A549 (cell line): ENCODE measurements at regions not wholly inside any gene's neighbourhood (a gene's known extent, or its start where the extent isn't known, plus 50 kb on each side); places are given as distances from the start of the nearest gene placed in this dataset.

Experiments used
- ATAC-seq, 2 experiments: fragments of 200-7000 bp in 1 of 2; fragments of >200 bp in 1 of 2; cut with Nextera tagmentation in 1 of 2; cut with Tn5 transposase in 1 of 2; 3 replicates each; pipeline versions ENCODE4 v1.8.0 to v1.9.1; 2018 to 2020; ENCODE audit warnings: mild to moderate bottlenecking in 1 of 2, moderate library complexity in 1 of 2
- CTCF ChIA-PET: fragments of 300-600 bp; sonication (Branson Sonifier 250); formaldehyde crosslinking; extraction: SDS; loops from one replicate; lab custom pipeline; 2021; ENCODE audit warnings: antibody characterized with exemption, inconsistent platforms; lab: Yijun Ruan, JAX
- POLR2A ChIA-PET: fragments of 350-600 bp; formaldehyde crosslinking; extraction: SDS; loops from one replicate; lab custom pipeline; 2021; ENCODE audit warnings: antibody characterized with exemption, inconsistent platforms; lab: Yijun Ruan, JAX
- DNase-seq, 2 experiments: peaks; one replicate each; pipeline versions ENCODE4 v3.0.0 to v3.0.0-alpha.2; 2011 to 2016; ENCODE audit warnings: low read depth in 1 of 2, low spot score in 1 of 2
- FAIRE-seq: peaks from 2 replicates; lab custom pipeline; 2011; peaks lifted over from hg19 to GRCh38; lab: Jason Lieb, UNC
- H3K27ac ChIP-seq, 2 experiments: fragments of >200 bp; sonication (Bioruptor Twin); formaldehyde crosslinking; 3 replicates each; pipeline ENCODE4 v1.5.1; 2016 to 2017
- H3K4me1 ChIP-seq: fragments of >200 bp; sonication (Bioruptor Twin); formaldehyde crosslinking; 3 replicates; pipeline ENCODE4 v1.6.1; 2016
- H3K4me2 ChIP-seq: fragments of >200 bp; sonication (Bioruptor Twin); formaldehyde crosslinking; 3 replicates; pipeline ENCODE4 v1.6.1; 2016
- H3K4me3 ChIP-seq: fragments of >200 bp; sonication (Bioruptor Twin); formaldehyde crosslinking; 3 replicates; pipeline ENCODE4 v1.5.1; 2016
- H3K9me3 ChIP-seq: fragments of >200 bp; sonication (Bioruptor Twin); formaldehyde crosslinking; 3 replicates; pipeline ENCODE4 v1.6.1; 2016
- ATOH8 ChIP-seq: fragments of 250-450 bp; sonication (Bioruptor Pico); IDR thresholded peaks from 2 replicates; pipeline ENCODE4 v1.5.0; 2020; ENCODE audit warnings: low read depth, mild to moderate bottlenecking, moderate library complexity
- BHLHE40 ChIP-seq: IDR thresholded peaks from 2 replicates; pipeline ENCODE4 v1.6.1; 2012; ENCODE audit warnings: low read depth, low read length, inconsistent platforms
- CBX8 ChIP-seq: fragments of 200-600 bp; sonication (generic); IDR thresholded peaks from 2 replicates; pipeline ENCODE4 v1.6.1; 2016
- CHD2 ChIP-seq: fragments of 150-350 bp; IDR thresholded peaks from 2 replicates; pipeline ENCODE4 v1.6.1; 2014; ENCODE audit warnings: low read length; ENCODE audit not compliant: partially characterized antibody
- CHD4 ChIP-seq: fragments of 200-600 bp; sonication (generic); IDR thresholded peaks from 2 replicates; pipeline ENCODE4 v1.6.1; 2016; ENCODE audit warnings: antibody characterized with exemption, mild to moderate bottlenecking, borderline replicate concordance
- CTCF ChIP-seq: fragments of >200 bp; sonication (Bioruptor Twin); formaldehyde crosslinking; IDR thresholded peaks from 3 replicates; pipeline ENCODE4 v1.5.1; 2016
- EHF ChIP-seq: fragments of 250-450 bp; sonication (Bioruptor Pico); IDR thresholded peaks from 2 replicates; pipeline ENCODE4 v1.5.0; 2020; ENCODE audit warnings: mild to moderate bottlenecking
- EHMT2 ChIP-seq: fragments of 200-600 bp; sonication (generic); IDR thresholded peaks from 2 replicates; pipeline ENCODE4 v1.6.1; 2016; ENCODE audit warnings: antibody characterized with exemption, low read depth, mild to moderate bottlenecking, moderate library complexity
- ESRRA ChIP-seq: fragments of 150-350 bp; IDR thresholded peaks from 2 replicates; pipeline ENCODE4 v1.6.1; 2014; ENCODE audit warnings: mild to moderate bottlenecking, low read length, borderline replicate concordance
- FOSB ChIP-seq: fragments of 250-450 bp; sonication (Bioruptor Pico); IDR thresholded peaks from 2 replicates; pipeline ENCODE4 v1.5.0; 2020; ENCODE audit warnings: mild to moderate bottlenecking, moderate library complexity
- FOSL2 ChIP-seq, 2 experiments: fragments of 450-650 bp in 1 of 2; fragments of >200 bp in 1 of 2; sonication (Bioruptor Twin) in 1 of 2; formaldehyde crosslinking; IDR thresholded peaks; 2 replicates each; pipeline versions ENCODE4 v1.5.0 to v1.6.1; 2016 to 2020; ENCODE audit warnings: mild to moderate bottlenecking in 1 of 2, moderate library complexity in 1 of 2
- GATA3 ChIP-seq: IDR thresholded peaks from 2 replicates; pipeline ENCODE4 v1.6.1; 2012; ENCODE audit warnings: borderline replicate concordance
- HDAC2 ChIP-seq: fragments of 200-600 bp; sonication (generic); IDR thresholded peaks from 2 replicates; pipeline ENCODE4 v1.6.1; 2016
- HES2 ChIP-seq: fragments of >200 bp; sonication (Bioruptor Twin); formaldehyde crosslinking; IDR thresholded peaks from 2 replicates; pipeline ENCODE4 v1.6.1; 2016
- HMGXB4 ChIP-seq: fragments of 250-450 bp; sonication (Bioruptor Pico); IDR thresholded peaks from 2 replicates; pipeline ENCODE4 v1.5.0; 2021; ENCODE audit warnings: mild to moderate bottlenecking, moderate library complexity, borderline replicate concordance
- HOXB13 ChIP-seq: fragments of 250-450 bp; sonication (Bioruptor Pico); IDR thresholded peaks from 2 replicates; pipeline ENCODE4 v1.5.0; 2020; ENCODE audit warnings: low read depth, mild to moderate bottlenecking, moderate library complexity
- JUNB ChIP-seq: fragments of >200 bp; sonication (Bioruptor Twin); formaldehyde crosslinking; IDR thresholded peaks from 2 replicates; pipeline ENCODE4 v1.6.1; 2016
- MAFK ChIP-seq: fragments of 450-650 bp; IDR thresholded peaks from 2 replicates; pipeline ENCODE4 v1.6.1; 2014; ENCODE audit not compliant: partially characterized antibody
- MAZ ChIP-seq: fragments of 150-350 bp; IDR thresholded peaks from 2 replicates; pipeline ENCODE4 v1.6.1; 2014; ENCODE audit warnings: antibody characterized with exemption, low read depth, low read length, borderline replicate concordance
- PBX3 ChIP-seq: IDR thresholded peaks from 2 replicates; pipeline ENCODE4 v1.6.1; 2012
- POLR2A ChIP-seq: IDR thresholded peaks from 2 replicates; pipeline ENCODE4 v1.6.1; 2012; ENCODE audit warnings: mild to moderate bottlenecking, low read length
- RAD21 ChIP-seq, 2 experiments: fragments of >200 bp in 1 of 2; sonication (Bioruptor Twin) in 1 of 2; formaldehyde crosslinking in 1 of 2; IDR thresholded peaks in 1 of 2; conservative IDR thresholded peaks in 1 of 2; 2 replicates in 1 of 2; 3 replicates in 1 of 2; pipeline ENCODE4 v1.6.1; 2012 to 2018; ENCODE audit warnings: inconsistent platforms in 1 of 2
- RCOR1 ChIP-seq: fragments of 150-350 bp; IDR thresholded peaks from 2 replicates; pipeline ENCODE4 v1.6.1; 2014; ENCODE audit warnings: antibody characterized with exemption, low read length, low read depth
- SMC3 ChIP-seq: fragments of >200 bp; sonication (Bioruptor Twin); formaldehyde crosslinking; IDR thresholded peaks from 3 replicates; pipeline ENCODE4 v1.6.1; 2018; ENCODE audit warnings: inconsistent platforms
- ZC3H11A ChIP-seq: fragments of 450-650 bp; IDR thresholded peaks from 2 replicates; pipeline ENCODE4 v1.6.1; 2014; ENCODE audit warnings: antibody characterized with exemption, mild to moderate bottlenecking
- ZNF302 ChIP-seq: fragments of 250-450 bp; sonication (Bioruptor Pico); IDR thresholded peaks from 2 replicates; pipeline ENCODE4 v1.9.0; 2021; ENCODE audit warnings: inconsistent platforms, mild to moderate bottlenecking, moderate library complexity
- WGBS: methylation state at CpG from one replicate; pipeline ENCODE4 v1.1.6; 2017; ENCODE audit errors: missing lambda C conversion rate; 5-methylcytosine and 5-hydroxymethylcytosine counted together
- TF ChIP-seq, protein P1 (sequence below): IDR thresholded peaks from 2 replicates; pipeline ENCODE4 v1.6.1; 2012
- TF ChIP-seq, protein P2 (sequence below): IDR thresholded peaks from 2 replicates; pipeline ENCODE4 v1.6.1; 2012; ENCODE audit warnings: low read depth, borderline replicate concordance

DNA sequence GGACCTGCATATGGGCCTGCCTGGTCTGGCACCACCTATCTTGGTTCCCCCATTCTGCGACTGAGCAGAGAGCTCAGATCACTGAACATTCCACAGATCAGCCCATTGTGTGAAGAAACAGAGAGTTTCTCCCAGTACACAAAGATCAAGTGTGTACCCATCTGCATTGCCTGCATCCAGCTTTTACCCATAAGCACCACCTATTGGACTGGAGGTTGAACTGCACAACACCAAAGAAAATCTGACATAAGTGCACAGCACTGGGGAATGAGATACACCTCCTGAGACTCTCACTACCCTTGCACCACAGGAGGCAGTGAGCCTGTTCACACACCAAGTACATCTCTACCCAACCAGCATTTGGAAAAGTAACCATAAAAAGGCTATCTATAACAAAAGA lies 362.6 kb upstream of the CLEC14A start:
- TF ChIP-seq PBX3 (no peak), RCOR1 (no peak), JUNB (no peak), FOSL2 (IDR thresholded peaks at IDR 0.05) (no peak), FOSL2 (CRISPR knock-in tag; IDR thresholded peaks at IDR 0.05) (no peak), EHMT2 (no peak), GATA3 (no peak), CHD4 (no peak), HOXB13 (CRISPR knock-in tag) (no peak), ESRRA (no peak), CBX8 (no peak), ZC3H11A (no peak), CHD2 (no peak), POLR2A (no peak)
- WGBS = 57% methylated on average over 1 of the region's 1 CpG
- H3K4me1 ChIP-seq = no peaks in the 10 kb centered on the region
- POLR2A ChIA-PET = no interaction called here
- peak in 1 of 2 experiments; percentile 4 for DNase-seq
- H3K27ac ChIP-seq = no peak overlapping the region
- no peak for FAIRE-seq
- CTCF ChIA-PET = no interaction called here
- H3K4me3 ChIP-seq = no peak overlapping the region
- ATAC-seq = no peak
- H3K4me2 ChIP-seq = no peak overlapping the region
- H3K9me3 ChIP-seq = no peaks in the 10 kb centered on the region

DNA sequence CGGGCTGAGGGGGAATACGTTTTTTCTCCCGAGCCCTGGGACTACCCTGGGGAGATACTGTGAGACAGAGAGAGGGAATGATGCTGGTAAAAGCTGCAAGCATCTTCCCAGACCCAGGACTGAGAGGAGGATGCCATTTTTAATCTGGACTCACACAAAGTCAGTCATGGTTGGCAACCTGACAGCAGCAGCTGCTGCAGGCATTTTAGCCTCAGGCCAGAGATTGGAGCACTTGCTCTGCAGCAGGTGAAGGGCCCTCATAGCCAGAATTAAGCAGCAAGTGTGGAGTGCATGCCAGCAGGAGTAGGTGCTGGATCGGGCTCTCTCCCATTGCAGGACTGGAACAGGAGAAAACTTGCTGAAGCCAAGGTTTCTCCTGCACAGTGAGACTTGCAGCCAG lies 361.1 kb upstream of the CLEC14A start:
- H3K4me1 ChIP-seq = no peaks in the 10 kb centered on the region
- WGBS = 4% methylated on average over 4 of the region's 4 CpGs
- FAIRE-seq = no peak
- no peaks in the 10 kb centered on the region for H3K9me3 ChIP-seq
- DNase-seq = no peak
- POLR2A ChIA-PET = no interaction called here
- no peak overlapping the region for H3K4me2 ChIP-seq
- no peak overlapping the region for H3K4me3 ChIP-seq
- TF ChIP-seq RCOR1 (no peak), MAZ (no peak), CHD2 (no peak), HDAC2 (no peak), SMC3 (no peak), HES2 (no peak), RAD21 (conservative IDR thresholded peaks at IDR 0.05 in 1 of 2, IDR thresholded peaks at IDR 0.05 in 1 of 2) (no peak), EHF (CRISPR knock-in tag) (no peak), MAFK (no peak), ZNF302 (CRISPR knock-in tag) (no peak)
- TF ChIP-seq, all 56 proteins: peak for 0
- CTCF ChIA-PET = no interaction called here
- H3K27ac ChIP-seq = no peak overlapping the region
- no peak for ATAC-seq

DNA sequence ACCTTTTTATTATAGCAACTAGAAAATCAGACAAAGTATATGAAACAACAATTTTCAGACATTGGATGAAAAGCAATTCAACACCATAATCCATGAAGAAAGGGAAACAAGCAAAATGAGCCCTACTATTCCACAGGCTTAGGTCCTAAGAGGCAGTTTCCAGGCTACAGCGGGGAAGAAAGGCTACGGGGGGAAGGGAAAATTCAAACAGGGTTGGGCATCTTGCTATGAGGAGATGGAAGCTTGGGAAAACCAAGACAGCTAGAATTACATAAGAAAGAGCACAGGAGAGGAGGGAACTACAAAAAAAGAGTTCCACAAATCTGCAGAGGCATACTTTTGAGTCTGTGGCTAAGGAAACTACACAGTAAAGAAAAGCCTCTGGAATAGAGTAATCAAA lies 356.0 kb upstream of the CLEC14A start:
- no peak overlapping the region for H3K4me3 ChIP-seq
- WGBS = 32% methylated on average over 2 of the region's 2 CpGs
- DNase-seq (no peak), ATAC-seq (no peak), FAIRE-seq (no peak)
- no peak overlapping the region for H3K27ac ChIP-seq
- ChIA-PET CTCF (no interaction called here), POLR2A (no interaction called here)
- no peak overlapping the region for H3K4me2 ChIP-seq
- H3K4me1 ChIP-seq = no peaks in the 10 kb centered on the region
- H3K9me3 ChIP-seq = no peaks in the 10 kb centered on the region
- TF ChIP-seq CTCF = no peak
- TF ChIP-seq, protein P1, sequence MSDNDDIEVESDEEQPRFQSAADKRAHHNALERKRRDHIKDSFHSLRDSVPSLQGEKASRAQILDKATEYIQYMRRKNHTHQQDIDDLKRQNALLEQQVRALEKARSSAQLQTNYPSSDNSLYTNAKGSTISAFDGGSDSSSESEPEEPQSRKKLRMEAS = no peak
- no peak for TF ChIP-seq ATOH8
- no peak for TF ChIP-seq HMGXB4 (CRISPR knock-in tag)
- TF ChIP-seq BHLHE40 = no peak
- TF ChIP-seq POLR2A = no peak
- no peak for TF ChIP-seq PBX3
- TF ChIP-seq FOSL2 (IDR thresholded peaks at IDR 0.05) = no peak
- TF ChIP-seq FOSL2 (CRISPR knock-in tag; IDR thresholded peaks at IDR 0.05) = no peak
- no peak for TF ChIP-seq CHD2
- TF ChIP-seq, protein P2, sequence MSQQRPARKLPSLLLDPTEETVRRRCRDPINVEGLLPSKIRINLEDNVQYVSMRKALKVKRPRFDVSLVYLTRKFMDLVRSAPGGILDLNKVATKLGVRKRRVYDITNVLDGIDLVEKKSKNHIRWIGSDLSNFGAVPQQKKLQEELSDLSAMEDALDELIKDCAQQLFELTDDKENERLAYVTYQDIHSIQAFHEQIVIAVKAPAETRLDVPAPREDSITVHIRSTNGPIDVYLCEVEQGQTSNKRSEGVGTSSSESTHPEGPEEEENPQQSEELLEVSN = no peak
- TF ChIP-seq HDAC2 = no peak
- TF ChIP-seq FOSB (CRISPR knock-in tag) = no peak
